Esophagus squamous epithelium (tissue), 5 donors: ENCODE measurements at regions not wholly inside any gene's neighbourhood (a gene's known extent, or its start where the extent isn't known, plus 50 kb on each side); places are given as distances from the start of the nearest gene placed in this dataset.

Source experiments
- DNase-seq: peaks from one replicate; lab custom pipeline; 2025; lab: John Stamatoyannopoulos, UW
- H3K27ac ChIP-seq, 4 donors: fragments of 200-600 bp; sonication (generic); one replicate each; pipeline ENCODE4 v1.5.1; 2016 to 2019; ENCODE audit warnings: mild to moderate bottlenecking in 1 of 4
- H3K27me3 ChIP-seq, 4 donors: fragments of 200-600 bp; sonication (generic); 1 replicate in 3 of 4; 2 replicates in 1 of 4; pipeline versions ENCODE4 v1.5.1 to v1.6.0; 2017 to 2021; ENCODE audit warnings: antibody characterized with exemption in 1 of 4
- H3K36me3 ChIP-seq, 3 donors: fragments of 200-600 bp; sonication (generic); one replicate each; pipeline ENCODE4 v1.5.1; 2016 to 2019
- H3K4me1 ChIP-seq, 3 donors: fragments of 200-600 bp; sonication (generic); one replicate each; pipeline ENCODE4 v1.5.1; 2017 to 2019
- H3K4me3 ChIP-seq, 4 donors: fragments of 200-600 bp; sonication (generic); 1 replicate in 3 of 4; 2 replicates in 1 of 4; pipeline ENCODE4 v1.5.1; 2016 to 2019; ENCODE audit warnings: mild to moderate bottlenecking in 2 of 4, moderate library complexity in 1 of 4
- H3K9me3 ChIP-seq, 3 donors: fragments of 200-600 bp; sonication (generic); one replicate each; pipeline ENCODE4 v1.5.1; 2016 to 2019
- POLR2A ChIP-seq, 4 donors: fragments of 450-650 bp; IDR thresholded peaks; one replicate each; pipeline ENCODE4 v1.6.1; 2017; ENCODE audit warnings: antibody characterized with exemption in 4 of 4, mild to moderate bottlenecking in 4 of 4, moderate library complexity in 3 of 4
- WGBS, 2 donors: methylation state at CpG; one replicate each; pipeline ENCODE4 v1.1.5; 2018; 5-methylcytosine and 5-hydroxymethylcytosine counted together
- intact Hi-C: fragments of 100-400 bp; cut with DNase I; formaldehyde crosslinking; loops from one replicate; pipeline ENCODE4 v1.15.0; 2022
- TF ChIP-seq, protein P1 (sequence below), 6 experiments: fragments of 450-650 bp in 4 of 6; fragments of 200-600 bp in 2 of 6; sonication (generic) in 2 of 6; IDR thresholded peaks; one replicate each; pipeline ENCODE4 v1.5.1; 2016 to 2019; ENCODE audit warnings: antibody characterized with exemption in 6 of 6, mild to moderate bottlenecking in 4 of 6, moderate library complexity in 4 of 6
- donor health status: DM: yes; HTN: yes; CAD: no.

DNA sequence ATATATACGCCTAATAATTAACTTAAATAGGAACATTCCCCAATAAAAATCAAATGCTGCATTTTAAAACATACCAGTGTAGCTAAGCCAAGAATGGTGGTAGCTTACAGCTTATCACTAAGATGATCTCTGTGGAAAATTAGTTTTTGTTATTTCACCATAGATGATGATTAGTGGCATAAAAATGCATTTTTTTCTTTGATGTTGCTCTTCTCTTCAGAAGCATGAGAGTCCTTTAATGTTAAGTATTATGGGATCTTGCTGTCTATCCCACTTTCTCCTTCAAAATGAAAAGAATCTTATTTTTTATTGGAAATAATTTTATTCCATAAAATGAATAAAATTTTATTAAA is 731.0 kb downstream of the SLITRK1 start:
- 85 to 86% methylated on average over 1 of the region's 1 CpG for WGBS, 2 donors
- no peak for TF ChIP-seq POLR2A (IDR thresholded peaks at IDR 0.05)
- TF ChIP-seq, protein P1, sequence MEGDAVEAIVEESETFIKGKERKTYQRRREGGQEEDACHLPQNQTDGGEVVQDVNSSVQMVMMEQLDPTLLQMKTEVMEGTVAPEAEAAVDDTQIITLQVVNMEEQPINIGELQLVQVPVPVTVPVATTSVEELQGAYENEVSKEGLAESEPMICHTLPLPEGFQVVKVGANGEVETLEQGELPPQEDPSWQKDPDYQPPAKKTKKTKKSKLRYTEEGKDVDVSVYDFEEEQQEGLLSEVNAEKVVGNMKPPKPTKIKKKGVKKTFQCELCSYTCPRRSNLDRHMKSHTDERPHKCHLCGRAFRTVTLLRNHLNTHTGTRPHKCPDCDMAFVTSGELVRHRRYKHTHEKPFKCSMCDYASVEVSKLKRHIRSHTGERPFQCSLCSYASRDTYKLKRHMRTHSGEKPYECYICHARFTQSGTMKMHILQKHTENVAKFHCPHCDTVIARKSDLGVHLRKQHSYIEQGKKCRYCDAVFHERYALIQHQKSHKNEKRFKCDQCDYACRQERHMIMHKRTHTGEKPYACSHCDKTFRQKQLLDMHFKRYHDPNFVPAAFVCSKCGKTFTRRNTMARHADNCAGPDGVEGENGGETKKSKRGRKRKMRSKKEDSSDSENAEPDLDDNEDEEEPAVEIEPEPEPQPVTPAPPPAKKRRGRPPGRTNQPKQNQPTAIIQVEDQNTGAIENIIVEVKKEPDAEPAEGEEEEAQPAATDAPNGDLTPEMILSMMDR (IDR thresholded peaks at IDR 0.05): no peak
- no peaks in the 10 kb centered on the region for H3K36me3 ChIP-seq
- no peaks in the 10 kb centered on the region for H3K4me1 ChIP-seq
- H3K27me3 ChIP-seq: no peaks in the 10 kb centered on the region
- DNase-seq: no peak
- H3K9me3 ChIP-seq: no peaks in the 10 kb centered on the region
- H3K4me3 ChIP-seq: no peak overlapping the region
- H3K27ac ChIP-seq: no peak overlapping the region
- intact Hi-C loops: no loop called here

DNA sequence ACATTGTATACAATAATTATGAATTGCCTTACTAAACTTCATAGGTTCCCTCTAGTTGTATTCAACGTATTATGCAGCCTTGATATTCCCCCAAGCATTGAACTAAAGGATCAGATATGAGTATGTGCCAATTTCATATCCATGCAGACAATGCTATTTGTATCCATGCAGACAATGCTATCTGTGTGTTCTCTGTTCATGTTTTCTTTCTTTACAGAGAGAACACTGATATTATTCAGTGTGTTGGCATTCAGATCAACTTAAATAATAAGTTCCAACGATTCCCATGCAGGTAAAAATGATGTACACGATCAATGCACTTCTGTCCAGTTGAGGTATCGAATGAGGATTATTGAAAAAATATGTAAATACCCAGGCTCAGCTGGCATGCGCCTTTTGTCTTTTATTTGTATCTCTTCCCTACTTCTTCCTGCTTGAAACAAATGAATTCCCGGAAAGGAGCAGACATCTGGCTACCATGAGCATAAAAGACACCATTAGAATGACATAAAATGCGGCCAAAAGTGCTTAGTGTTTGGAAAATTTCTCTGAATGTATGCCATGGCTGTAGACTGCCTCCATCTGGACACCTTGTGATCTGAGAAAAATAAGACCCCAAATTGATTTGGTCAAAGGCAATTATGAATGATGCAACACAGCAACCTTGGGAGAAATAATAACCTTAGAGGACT is 731.5 kb downstream of the SLITRK1 start:
- Histone ChIP-seq H3K27me3 (no peaks in the 10 kb centered on the region), H3K27ac (no peak overlapping the region), H3K4me1 (no peaks in the 10 kb centered on the region), H3K9me3 (no peaks in the 10 kb centered on the region), H3K36me3 (no peaks in the 10 kb centered on the region), H3K4me3 (no peak overlapping the region)
- TF ChIP-seq, protein P1 (IDR thresholded peaks at IDR 0.05): no peak
- TF ChIP-seq POLR2A (IDR thresholded peaks at IDR 0.05): no peak
- 74 to 77% methylated on average over 7 of the region's 7 CpGs for WGBS, 2 donors
- intact Hi-C loops: no loop called here
- no peak for DNase-seq

DNA sequence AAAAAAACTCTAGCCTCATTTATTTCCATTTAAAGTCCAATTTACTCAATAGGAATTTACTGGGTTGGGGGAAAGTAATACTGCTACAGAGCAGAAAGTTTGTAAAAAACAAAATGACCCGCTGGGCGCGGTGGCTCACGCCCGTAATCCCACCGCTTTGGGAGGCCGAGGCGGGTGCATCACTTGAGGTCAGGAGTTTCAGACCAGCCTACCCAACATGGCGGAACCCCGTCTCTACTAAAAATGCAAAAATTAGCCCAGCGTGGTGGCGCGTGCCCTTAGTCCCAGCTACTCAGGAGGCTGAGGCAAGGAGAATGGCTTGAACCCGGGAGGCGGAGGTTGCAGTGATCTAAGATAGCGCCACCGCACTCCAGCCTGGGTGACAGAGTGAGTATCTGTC is 745.6 kb downstream of the SLITRK1 start:
- Histone ChIP-seq H3K4me1 (no peaks in the 10 kb centered on the region), H3K9me3 (no peaks in the 10 kb centered on the region), H3K36me3 (no peaks in the 10 kb centered on the region), H3K27me3 (no peaks in the 10 kb centered on the region), H3K27ac (no peak overlapping the region), H3K4me3 (no peak overlapping the region)
- 90 to 93% methylated on average over 16 to 17 of the region's 17 CpGs for WGBS, 2 donors
- intact Hi-C loops: no loop called here
- no peak for DNase-seq
- TF ChIP-seq, protein P1 (IDR thresholded peaks at IDR 0.05): no peak
- TF ChIP-seq POLR2A (IDR thresholded peaks at IDR 0.05): no peak

DNA sequence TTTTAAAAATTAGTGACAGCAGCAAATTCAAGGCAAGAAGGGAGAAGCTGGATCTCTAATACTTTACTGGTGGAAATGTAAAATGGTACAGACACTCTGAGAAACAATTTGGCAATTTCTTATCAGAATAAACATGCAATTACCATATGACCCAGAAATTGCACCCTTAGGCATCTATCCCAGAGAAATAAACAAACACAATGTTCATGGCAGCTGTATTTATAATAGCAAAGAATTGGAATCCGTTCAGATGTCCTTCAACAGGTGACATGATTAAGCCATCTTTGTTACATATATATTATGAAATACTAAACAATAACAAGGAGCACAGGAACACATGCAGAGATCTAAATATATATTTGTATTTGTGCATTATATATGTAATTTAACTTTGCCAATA is 756.5 kb downstream of the SLITRK1 start:
- Histone ChIP-seq H3K36me3 (no peaks in the 10 kb centered on the region), H3K4me1 (no peaks in the 10 kb centered on the region), H3K27me3 (no peaks in the 10 kb centered on the region), H3K27ac (no peak overlapping the region), H3K9me3 (no peaks in the 10 kb centered on the region), H3K4me3 (no peak overlapping the region)
- no peak for DNase-seq
- 27 to 38% methylated on average over 1 of the region's 1 CpG for WGBS, 2 donors
- TF ChIP-seq, protein P1 (IDR thresholded peaks at IDR 0.05): no peak
- no peak for TF ChIP-seq POLR2A (IDR thresholded peaks at IDR 0.05)
- intact Hi-C loops: no loop called here

DNA sequence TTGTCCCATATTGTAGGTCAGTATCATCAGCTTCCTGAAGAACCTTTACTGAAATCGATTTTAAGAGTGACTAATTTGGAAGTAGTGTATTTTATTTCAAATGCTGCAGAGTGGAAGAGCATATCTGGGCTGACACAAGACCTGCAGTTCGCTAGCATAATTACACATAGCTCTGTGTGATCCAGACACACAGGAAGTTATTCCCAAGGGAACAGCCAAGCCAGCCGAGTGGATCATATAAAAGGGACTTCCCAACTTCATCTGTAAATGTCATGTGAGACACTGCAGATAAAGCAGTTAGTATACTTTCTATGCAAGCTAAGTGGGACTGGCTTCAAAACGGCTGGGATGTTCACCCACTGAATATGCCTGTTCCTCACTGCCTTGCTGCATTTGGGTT is 760.4 kb downstream of the SLITRK1 start:
- Histone ChIP-seq H3K9me3 (no peaks in the 10 kb centered on the region), H3K4me3 (no peak overlapping the region), H3K36me3 (no peaks in the 10 kb centered on the region), H3K27me3 (no peaks in the 10 kb centered on the region), H3K4me1 (no peaks in the 10 kb centered on the region), H3K27ac (no peak overlapping the region)
- intact Hi-C loops: no loop called here
- WGBS, 2 donors: 57 to 59% methylated on average over 4 of the region's 4 CpGs
- no peak for DNase-seq
- TF ChIP-seq POLR2A (IDR thresholded peaks at IDR 0.05): no peak
- TF ChIP-seq, protein P1 (IDR thresholded peaks at IDR 0.05): no peak
